Fibroblast of villous mesenchyme (primary cell): ENCODE measurements at regions not wholly inside any gene's neighbourhood (a gene's known extent, or its start where the extent isn't known, plus 50 kb on each side); places are given as distances from the start of the nearest gene placed in this dataset.
"Not testable (repeated sequence)": the region's sequence is repeated elsewhere in the genome, so short reads cannot be mapped to it uniquely, and the experiment has no call there.

ENCODE experiments used
- DNase-seq: peaks from one replicate; pipeline ENCODE4 v3.0.0-alpha.2; 2010; ENCODE audit warnings: low read depth
- H3K4me3 ChIP-seq: 2 replicates; pipeline ENCODE4 v1.5.1; 2011; ENCODE audit warnings: low read depth, mild to moderate bottlenecking, low read length
- CTCF ChIP-seq: IDR thresholded peaks from 2 replicates; pipeline ENCODE4 v1.5.1; 2012; ENCODE audit warnings: low read depth, mild to moderate bottlenecking, low read length; ENCODE audit not compliant: insufficient read depth

- no peak overlapping the region for H3K4me3 ChIP-seq
- DNase-seq, result peak; percentile 11
- no peak for TF ChIP-seq CTCF
Measured at GRCh38 chr4:66564901-66565651, 894.8 kb upstream of the EPHA5 start.

DNA sequence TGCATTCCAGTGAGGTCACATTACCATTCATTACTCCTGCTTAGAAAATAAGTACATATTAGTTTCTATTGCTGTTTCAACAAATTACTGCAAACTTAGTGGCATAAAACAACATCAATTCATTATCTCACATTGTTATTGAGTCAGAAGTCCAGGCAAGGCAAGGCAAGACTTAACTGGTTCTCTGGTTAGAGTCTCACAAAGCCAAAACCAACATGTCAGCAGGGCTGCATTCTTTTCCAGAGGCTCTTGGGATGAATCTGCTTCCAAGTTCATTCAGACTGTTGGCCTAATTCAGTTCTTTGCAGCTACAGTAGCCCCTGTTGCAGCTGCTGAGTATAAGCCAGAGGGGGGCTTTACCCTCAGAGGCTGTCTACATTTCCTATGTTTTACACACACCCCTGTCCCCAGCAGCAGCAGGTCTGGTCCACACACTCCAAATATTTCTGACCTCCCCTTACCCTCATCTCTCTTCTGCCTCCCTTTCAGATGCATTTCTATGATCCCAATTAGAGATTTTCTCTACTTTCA is 892.1 kb upstream of the EPHA5 start:
- H3K4me3 ChIP-seq, result no peak overlapping the region
- DNase-seq, result no peak
- TF ChIP-seq CTCF, result no peak

GRCh38 chr4:66561465-66562053 is 891.3 kb upstream of the EPHA5 start:
- DNase-seq, H3K4me3 ChIP-seq: not testable (repeated sequence)

GRCh38 chr4:66558651-66559050 is 888.4 kb upstream of the EPHA5 start:
- TF ChIP-seq CTCF, result no peak
- H3K4me3 ChIP-seq, result no peak overlapping the region
- no peak for DNase-seq

GRCh38 chr4:66556651-66557278 is 886.5 kb upstream of the EPHA5 start:
- no peak for DNase-seq
- H3K4me3 ChIP-seq, result no peak overlapping the region
- no peak for TF ChIP-seq CTCF

- DNase-seq, result no peak
- no peak for TF ChIP-seq CTCF
- no peak overlapping the region for H3K4me3 ChIP-seq
Measured at GRCh38 chr4:66555301-66555700, 885.0 kb upstream of the EPHA5 start.

- no peak for DNase-seq
- no peak for TF ChIP-seq CTCF
- no peak overlapping the region for H3K4me3 ChIP-seq
Measured at GRCh38 chr4:66554826-66555225, 884.5 kb upstream of the EPHA5 start.

DNA sequence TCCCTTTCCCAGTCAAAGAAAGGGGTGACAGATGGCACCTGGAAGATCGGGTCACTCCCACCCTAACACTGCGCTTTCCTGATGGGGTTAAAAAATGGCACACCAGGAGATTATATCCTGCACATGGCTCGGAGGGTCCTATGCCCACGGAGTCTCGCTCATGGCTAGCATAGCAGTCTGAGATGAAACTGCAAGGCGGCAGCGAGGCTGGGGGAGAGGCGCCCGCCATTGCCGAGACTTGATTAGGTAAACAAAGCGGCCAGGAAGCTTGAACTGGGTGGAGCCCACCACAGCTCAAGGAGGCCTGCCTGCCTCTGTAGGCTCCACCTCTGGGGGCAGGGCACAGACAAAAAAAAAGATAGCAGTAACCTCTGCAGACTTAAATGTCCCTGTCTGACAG is 875.0 kb upstream of the EPHA5 start:
- not testable (repeated sequence) for DNase-seq, H3K4me3 ChIP-seq
